GM18861 (cell line): ENCODE measurements at regions not wholly inside any gene's neighbourhood (a gene's known extent, or its start where the extent isn't known, plus 50 kb on each side); places are given as distances from the start of the nearest gene placed in this dataset.

Experiments used
- ATAC-seq: cut with Tn5 transposase; IDR thresholded peaks from one replicate; pipeline ENCODE4 v1.9.1; 2021; ENCODE audit not compliant: unreplicated experiment

GRCh38 chr20:57013217-57013616 lies 253.2 kb downstream of the BMP7 start:
- ATAC-seq = no peak

DNA sequence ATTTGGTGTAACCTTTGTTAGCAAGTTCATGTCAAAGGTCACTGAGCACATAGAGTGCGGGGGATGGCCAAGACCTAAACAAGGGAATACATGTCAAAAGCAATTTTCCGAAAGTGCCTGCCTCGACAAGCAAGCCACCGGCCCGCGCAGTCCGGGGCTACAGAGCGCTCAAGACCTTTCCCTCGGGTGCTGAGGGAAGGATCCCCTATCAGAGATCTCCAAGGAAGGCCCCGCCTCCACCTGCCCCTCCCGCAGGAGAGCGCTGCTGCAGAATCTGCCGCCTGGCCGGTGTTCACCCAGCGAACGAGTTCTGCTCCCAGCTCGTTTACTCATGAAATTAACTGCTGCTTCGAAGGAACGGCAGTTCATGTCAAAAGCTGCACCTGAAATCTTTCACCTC lies 252.7 kb downstream of the BMP7 start:
- ATAC-seq = no peak

DNA sequence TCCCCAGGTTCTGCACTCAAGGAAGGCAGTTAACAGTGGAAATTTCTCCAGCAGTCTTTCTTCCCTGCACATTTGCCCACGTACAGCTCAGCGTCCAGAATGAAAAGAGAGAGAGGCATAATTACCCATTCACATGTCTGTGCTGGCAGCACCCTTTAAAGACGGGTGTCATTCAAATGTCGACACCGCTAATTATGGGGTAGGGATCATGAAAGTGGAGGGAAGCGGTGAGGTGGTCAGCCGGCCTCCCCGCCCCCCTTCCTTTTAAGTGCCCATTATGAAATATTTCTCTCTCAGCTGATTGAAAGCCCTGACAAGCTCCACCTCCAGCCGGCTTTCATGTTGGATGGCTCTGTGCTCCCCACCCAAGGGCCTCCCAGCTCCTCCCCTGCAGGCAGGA lies 246.1 kb downstream of the BMP7 start:
- no peak for ATAC-seq

GRCh38 chr20:57022306-57022705 lies 244.1 kb downstream of the BMP7 start:
- ATAC-seq = no peak

DNA sequence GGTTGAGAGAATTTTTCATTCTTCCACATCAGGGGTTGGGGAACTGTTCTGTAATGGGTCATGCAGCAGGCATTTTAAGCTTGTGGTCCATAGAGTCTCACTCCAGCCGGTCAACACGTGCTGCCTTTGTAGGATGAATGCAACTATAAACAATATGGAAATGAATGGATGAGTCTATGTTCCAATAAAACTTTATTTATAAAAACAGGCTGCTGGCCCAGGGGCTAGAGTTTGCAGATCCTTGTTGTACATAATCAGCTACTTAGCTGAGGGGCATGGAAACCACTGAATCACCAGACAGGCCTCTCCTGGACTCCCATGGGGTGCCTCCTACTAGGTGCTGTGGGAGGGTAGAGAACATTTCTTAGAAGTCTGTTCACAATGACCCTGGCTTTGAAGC lies 243.4 kb downstream of the BMP7 start:
- no peak for ATAC-seq

DNA sequence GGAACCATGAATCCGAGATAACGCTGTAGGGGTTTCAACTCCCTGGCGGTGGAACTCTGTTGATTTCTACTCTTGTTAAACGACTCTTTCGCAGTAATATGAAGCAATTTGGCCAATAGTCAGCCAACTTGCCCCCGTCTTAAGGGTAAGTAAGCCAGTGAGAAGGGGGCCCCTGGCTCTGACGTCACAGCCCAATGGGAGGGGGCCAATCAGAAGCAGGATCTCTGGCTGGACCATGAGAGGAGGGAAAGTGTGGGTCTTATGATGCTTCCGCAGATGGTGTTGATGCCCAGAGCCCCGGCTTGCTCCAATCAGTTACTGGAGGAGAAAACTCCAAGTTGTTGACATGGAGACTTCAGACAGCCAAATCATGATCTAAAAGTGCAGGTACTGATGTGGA lies 242.4 kb downstream of the BMP7 start:
- ATAC-seq = no peak

DNA sequence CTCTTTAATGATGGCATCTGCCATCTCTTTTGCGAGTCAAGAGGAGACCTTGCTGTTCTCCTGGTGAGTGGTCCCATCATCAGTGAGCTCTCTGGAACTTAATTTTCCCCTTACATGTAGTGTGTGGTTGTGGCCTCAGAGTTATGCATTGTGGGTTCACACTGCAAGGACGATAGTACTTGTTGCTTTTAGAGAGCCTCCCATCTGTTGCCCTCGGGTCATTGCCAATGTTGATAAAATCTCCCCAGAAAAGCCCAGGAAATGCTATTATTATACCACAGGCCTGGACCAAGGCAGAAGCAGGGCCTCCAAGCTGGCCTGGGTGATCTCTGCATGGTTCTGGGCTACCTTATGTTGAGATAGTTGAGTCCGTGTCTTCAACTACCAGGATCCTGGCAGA lies 241.6 kb downstream of the BMP7 start:
- ATAC-seq = no peak

DNA sequence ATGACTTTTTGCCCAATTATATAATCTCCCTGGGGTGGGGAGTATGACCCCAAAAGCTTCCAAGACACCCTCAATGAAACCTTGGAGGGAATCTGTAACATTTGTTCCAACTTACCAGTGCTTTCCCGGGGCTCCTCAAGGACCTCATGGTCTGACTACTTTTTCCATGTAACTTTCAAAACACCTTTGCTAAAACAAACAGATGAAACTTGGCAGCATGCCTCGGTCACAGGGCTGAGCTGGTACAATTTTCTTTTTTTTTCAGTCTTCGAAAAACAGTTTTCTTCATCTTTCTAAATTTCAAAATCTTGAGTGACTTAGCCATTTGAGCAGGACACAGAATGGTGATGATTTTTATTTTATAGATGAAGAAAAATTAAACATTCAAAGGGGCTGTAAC lies 241.2 kb downstream of the BMP7 start:
- no peak for ATAC-seq

DNA sequence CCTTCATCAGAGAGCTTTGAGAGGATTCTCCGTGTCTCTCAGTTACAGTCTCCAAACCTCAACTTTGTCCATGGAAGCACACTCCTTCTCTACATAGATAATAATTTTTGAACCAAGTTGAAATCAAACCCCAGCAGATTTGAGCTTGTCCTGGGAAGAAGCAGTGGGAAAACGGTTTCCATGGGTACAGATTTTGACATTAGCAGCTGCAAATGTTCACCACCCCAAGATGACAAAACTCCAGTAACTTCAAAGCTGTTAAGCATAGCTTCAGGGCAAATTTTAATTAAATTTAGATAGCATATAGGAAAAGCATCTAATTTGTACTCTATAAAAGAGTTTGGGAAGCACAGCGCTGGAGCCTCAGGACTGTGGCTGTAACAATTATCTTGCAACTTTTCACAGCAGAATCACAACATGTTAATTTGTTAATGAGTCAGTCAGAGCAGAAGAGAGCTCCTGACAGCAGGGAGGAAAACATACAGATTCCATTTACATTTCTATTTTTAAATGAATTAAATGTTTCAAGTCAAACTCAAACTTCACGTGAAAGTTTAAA lies 240.7 kb downstream of the BMP7 start:
- no peak for ATAC-seq

GRCh38 chr20:57027777-57028176 lies 238.7 kb downstream of the BMP7 start:
- ATAC-seq = no peak

- no peak for ATAC-seq
Measured at GRCh38 chr20:57030611-57031600, 235.5 kb downstream of the BMP7 start.

- no peak for ATAC-seq
Measured at GRCh38 chr20:57031867-57032355, 234.5 kb downstream of the BMP7 start.

- no peak for ATAC-seq
Measured at GRCh38 chr20:57032847-57033246, 233.6 kb downstream of the BMP7 start.

GRCh38 chr20:57034001-57034400 lies 232.4 kb downstream of the BMP7 start:
- no peak for ATAC-seq

DNA sequence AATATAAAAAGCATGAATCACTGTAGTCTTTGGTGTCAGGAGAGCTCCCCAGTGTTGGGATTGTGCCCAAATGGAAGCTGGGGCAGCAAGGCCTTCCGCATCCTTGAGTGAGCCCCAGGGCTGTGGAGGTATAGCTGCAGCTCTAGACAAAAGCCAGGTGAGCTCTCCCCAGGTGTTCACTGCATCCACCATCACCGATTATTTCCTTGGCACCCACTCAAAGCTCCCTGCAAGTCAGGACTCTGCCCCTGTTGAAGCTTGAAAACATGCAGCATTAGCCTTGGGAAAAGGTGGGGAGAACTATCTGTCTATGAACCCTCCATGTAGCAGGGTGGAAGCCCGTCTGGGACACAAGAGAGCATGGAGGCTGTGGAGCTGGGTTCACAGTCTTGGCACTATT lies 228.8 kb downstream of the BMP7 start:
- no peak for ATAC-seq

DNA sequence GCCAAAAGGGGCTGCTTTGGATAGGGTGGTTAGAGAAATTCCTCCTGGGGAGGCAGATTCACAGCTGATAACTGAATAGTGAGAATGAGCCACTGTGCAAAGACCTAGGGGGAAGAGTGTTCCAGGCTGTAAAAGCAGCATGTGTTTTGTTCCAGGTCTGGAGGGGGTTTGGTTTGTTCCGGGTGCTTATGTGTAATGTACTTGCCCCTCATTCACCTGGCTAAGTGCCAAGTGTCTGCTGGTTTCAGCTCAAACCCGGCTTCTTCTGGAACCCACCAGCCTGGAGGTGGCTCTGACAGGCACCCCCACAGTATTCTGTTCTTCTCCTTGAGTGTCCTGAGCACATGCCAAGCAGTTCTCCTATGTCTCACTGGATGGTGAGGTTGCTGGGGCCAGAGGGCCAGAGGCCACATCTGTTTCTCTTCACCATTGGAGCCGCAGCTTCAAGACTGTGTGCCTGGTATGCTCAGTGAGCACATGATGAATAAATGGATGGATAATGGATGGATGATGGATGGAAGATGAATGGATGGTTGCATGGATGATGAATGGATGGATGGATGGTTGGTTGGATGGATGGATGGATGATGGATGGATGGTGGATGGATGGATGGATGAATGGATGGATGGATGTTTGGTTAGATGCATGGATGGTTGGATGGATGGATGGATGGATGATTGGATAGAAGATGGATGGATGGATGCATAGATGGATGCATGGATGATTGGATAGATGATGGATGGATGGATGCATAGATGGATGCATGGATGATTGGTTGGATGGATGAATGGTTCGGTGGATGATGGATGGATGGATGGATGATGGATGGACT lies 227.6 kb downstream of the BMP7 start:
- ATAC-seq = no peak

DNA sequence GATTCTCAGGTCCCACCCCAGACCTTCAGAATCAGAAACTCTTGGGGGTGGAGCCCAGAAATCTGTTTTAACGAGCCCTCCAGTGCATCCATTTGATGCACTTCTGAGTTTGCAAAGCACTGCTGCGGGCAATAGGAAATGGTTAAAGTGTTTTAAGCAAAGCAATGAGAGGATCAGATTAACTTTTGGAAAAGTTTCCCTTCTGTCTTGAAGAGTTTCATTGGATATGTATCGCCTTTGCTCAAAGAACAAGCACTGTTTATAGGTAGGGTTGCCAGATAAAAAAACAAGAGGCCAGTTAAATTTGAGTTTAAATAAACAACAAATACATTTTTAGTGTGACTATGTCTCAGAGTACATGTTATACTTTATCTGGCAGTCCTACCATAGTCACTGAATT lies 226.0 kb downstream of the BMP7 start:
- ATAC-seq = no peak

DNA sequence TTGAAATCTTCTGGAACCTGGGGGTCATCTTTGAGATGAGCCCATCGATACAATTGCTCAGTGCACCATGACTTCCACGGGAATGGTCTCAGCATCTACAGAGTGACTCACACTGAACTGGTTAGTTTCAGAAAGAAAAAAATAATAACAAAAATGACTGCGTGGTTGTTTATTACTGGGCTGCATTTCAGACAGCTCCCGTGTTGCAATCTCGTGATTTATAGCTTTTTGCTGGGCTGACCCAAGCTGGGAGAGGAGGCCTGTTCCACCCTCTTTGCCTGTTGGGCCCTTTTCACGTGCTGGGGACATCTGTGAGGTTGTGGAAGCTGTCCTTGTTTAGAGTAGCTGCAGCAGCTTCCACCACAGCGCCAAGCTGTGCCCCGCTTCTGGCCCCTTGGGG lies 225.5 kb downstream of the BMP7 start:
- no peak for ATAC-seq

- ATAC-seq = no peak
Measured at GRCh38 chr20:57043091-57043490, 223.3 kb downstream of the BMP7 start.

- no peak for ATAC-seq
Measured at GRCh38 chr20:57043669-57044268, 222.7 kb downstream of the BMP7 start.
